ENCODE measurements at regions not wholly inside any gene's neighbourhood (a gene's known extent, or its start where the extent isn't known, plus 50 kb on each side); places are given as distances from the start of the nearest gene placed in this dataset.

DNA sequence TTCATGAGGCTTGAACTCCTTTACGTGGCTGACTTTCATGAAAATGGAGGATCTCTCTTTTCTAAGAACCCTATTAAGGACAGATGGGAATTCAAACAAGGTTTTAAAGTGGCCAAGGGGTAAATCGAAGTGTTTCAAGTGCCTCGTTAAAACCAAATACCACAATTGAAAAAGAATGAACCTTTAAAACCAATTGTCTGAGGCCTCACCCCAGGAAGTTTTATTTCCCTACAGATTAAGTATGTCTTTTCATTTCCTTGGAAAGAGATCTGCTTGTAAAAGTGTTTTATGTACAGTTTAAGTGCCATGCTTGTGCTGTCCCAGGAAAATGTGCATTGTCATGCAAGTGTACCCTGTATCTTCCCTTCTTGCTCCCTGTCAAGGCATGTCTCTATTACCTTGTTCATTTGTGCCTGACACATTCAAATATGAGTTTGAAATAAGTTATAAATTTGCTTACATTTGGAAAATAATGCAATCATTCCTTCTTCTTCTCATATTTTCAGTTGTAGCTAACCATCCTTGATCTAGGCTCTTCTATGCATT lies 138.7 kb downstream of the ZPLD1 start:
- TF ChIP-seq, protein P1, sequence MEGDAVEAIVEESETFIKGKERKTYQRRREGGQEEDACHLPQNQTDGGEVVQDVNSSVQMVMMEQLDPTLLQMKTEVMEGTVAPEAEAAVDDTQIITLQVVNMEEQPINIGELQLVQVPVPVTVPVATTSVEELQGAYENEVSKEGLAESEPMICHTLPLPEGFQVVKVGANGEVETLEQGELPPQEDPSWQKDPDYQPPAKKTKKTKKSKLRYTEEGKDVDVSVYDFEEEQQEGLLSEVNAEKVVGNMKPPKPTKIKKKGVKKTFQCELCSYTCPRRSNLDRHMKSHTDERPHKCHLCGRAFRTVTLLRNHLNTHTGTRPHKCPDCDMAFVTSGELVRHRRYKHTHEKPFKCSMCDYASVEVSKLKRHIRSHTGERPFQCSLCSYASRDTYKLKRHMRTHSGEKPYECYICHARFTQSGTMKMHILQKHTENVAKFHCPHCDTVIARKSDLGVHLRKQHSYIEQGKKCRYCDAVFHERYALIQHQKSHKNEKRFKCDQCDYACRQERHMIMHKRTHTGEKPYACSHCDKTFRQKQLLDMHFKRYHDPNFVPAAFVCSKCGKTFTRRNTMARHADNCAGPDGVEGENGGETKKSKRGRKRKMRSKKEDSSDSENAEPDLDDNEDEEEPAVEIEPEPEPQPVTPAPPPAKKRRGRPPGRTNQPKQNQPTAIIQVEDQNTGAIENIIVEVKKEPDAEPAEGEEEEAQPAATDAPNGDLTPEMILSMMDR (IDR thresholded peaks at IDR 0.05; ENCODE audit: low read depth, low read length, missing control alignments) = no peak
- no peak for DNase-seq (ENCODE audit: extremely low read depth, low read depth)
- no peak overlapping the region for H3K4me3 ChIP-seq (replicated peaks; ENCODE audit: low read depth, low read length)

DNA sequence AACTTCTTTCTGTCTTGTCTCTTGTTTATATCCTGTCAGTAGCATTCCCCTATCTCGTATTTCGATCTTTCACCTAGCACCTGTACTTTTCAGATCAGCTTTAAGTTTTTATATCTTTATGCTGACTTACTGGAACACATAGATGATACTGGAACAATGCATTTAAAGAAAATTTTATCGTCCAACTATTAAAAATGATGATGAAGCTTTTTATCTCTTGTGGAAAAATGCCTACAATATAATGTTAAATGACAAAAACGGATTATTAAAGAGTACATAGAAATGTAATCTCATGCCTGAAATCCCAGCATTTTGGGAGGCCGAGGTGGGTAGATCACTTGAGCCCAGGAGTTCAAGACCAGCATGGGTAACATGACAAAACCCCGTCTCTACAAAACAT lies 139.5 kb downstream of the ZPLD1 start:
- TF ChIP-seq, protein P1 (IDR thresholded peaks at IDR 0.05; ENCODE audit: low read depth, low read length, missing control alignments) = no peak

DNA sequence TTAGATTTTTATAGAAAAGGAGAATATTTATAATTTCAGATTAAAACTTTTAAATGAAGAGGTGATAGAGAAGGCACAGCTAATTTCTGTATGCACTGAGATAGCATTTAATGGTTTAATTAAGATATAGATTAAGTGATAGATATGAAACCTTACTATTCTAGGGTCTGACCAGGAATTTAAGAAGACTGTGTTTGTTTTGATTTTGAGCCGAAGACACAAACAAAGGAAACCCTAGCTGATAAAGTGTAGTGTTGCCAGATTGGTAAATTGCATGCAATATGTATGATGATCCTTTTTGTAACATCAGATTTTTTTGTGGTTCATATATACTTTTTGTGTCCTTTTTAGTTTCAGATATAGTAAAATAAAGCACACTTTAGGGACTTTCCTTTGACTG lies 141.8 kb downstream of the ZPLD1 start:
- DNase-seq (ENCODE audit: extremely low read depth, low read depth) = no peak
- H3K4me3 ChIP-seq (replicated peaks; ENCODE audit: low read depth, low read length) = no peak overlapping the region
- TF ChIP-seq, protein P1 (IDR thresholded peaks at IDR 0.05; ENCODE audit: low read depth, low read length, missing control alignments) = no peak

More for the DNA sequence above, 139.5 kb downstream of the ZPLD1 start:
- DNase-seq (ENCODE audit: extremely low read depth, low read depth) = no peak
- H3K4me3 ChIP-seq (replicated peaks; ENCODE audit: low read depth, low read length) = no peak overlapping the region

DNA sequence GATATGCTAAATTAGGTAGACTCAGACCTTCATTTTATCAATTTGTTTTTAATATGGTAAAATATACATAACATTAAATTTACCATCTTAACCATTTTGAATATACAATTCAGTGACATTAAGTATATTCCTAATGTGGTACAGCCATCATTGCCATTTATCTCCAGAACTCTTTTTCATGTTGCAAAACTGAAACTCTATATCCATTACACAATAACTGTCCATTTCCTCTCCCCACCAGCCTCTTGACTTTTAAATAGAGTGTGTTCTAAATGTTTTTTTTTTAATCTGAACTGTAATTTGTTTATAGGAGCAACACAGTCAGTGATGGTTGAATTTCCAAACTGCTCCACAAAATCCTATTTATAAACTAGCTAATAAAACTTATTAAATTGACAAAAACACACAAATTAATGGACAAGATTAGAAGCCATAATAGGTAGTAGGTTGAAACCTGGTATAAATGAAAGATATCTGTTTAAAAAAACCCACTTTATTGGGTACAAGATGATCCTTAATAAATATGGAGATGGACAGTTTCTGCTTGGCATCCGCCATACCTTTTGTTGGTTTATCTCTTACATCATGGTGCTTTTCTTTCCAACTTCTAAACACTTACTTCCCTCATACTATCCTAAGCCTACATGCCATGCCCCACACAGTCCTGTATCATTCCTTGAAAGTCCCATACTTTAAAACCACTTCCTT lies 142.4 kb downstream of the ZPLD1 start:
- no peak overlapping the region for H3K4me3 ChIP-seq (replicated peaks; ENCODE audit: low read depth, low read length)
- TF ChIP-seq, protein P1 (IDR thresholded peaks at IDR 0.05; ENCODE audit: low read depth, low read length, missing control alignments) = no peak
- no peak for DNase-seq (ENCODE audit: extremely low read depth, low read depth)

DNA sequence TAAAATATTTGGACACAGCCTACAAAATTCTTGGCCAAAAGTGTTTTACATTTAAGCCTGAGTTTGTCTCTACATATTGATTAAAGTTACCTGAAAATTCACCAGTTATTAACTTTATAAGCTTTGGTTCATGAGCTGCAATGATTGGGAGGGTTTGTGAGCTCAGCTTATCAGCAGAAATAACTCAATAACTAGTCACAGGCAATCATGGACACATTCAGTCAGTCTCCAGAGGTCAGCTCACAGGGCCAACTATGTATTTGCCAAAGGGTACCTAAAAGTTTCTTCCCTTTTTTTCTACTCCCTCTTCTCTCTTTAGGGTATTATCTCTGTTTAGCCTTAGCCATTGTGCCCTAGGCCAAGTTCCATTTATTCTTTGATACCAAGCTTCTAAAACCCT lies 145.9 kb downstream of the ZPLD1 start:
- TF ChIP-seq, protein P1 (IDR thresholded peaks at IDR 0.05; ENCODE audit: low read depth, low read length, missing control alignments) = no peak
- no peak for DNase-seq (ENCODE audit: extremely low read depth, low read depth)
- no peak overlapping the region for H3K4me3 ChIP-seq (replicated peaks; ENCODE audit: low read depth, low read length)

DNA sequence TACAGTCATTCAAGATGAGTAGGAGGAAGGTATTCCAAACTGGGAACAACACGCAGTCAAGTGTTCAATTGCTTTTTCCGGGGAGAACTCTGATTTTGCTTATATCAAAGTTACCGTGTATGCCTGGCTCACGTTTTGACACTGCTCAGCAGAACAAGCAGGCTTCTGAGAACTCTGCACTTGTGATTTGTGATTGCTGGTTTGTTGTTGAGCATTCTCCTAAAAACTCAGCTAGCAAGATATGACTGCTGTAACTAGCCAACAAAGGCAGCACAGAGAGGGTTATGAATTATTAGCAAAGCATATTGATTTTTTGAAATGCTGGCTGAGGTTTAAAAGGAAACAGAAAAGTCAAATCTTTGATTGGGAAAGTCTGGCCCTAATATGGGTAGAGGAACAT lies 151.7 kb downstream of the ZPLD1 start:
- DNase-seq (ENCODE audit: extremely low read depth, low read depth) = no peak
- TF ChIP-seq, protein P1 (IDR thresholded peaks at IDR 0.05; ENCODE audit: low read depth, low read length, missing control alignments) = no peak
- no peak overlapping the region for H3K4me3 ChIP-seq (replicated peaks; ENCODE audit: low read depth, low read length)

Measured in HFF-Myc (cell line).